IPS DF 4.7 (cell line): ENCODE measurements at regions not wholly inside any gene's neighbourhood (a gene's known extent, or its start where the extent isn't known, plus 50 kb on each side); places are given as distances from the start of the nearest gene placed in this dataset.
"Not testable (repeated sequence)": the region's sequence is repeated elsewhere in the genome, so short reads cannot be mapped to it uniquely, and the experiment has no call there.

Source experiments
- DNase-seq: peaks from one replicate; pipeline ENCODE4 v3.0.0-alpha.2; 2013; ENCODE audit warnings: low spot score; ENCODE audit errors: extremely low read depth

GRCh38 chr20:36082315-36082915 lies 72.1 kb upstream of the EPB41L1 start:
- no peak for DNase-seq

- DNase-seq: not testable (repeated sequence)
These were observed 71.3 kb upstream of the EPB41L1 start for GRCh38 chr20:36083200-36083599.

GRCh38 chr20:36084356-36084755 lies 70.2 kb upstream of the EPB41L1 start:
- DNase-seq: no peak

- DNase-seq: no peak
These were observed 69.5 kb upstream of the EPB41L1 start for GRCh38 chr20:36084897-36085613.

- no peak for DNase-seq
These were observed 68.8 kb upstream of the EPB41L1 start for GRCh38 chr20:36085686-36086267.

GRCh38 chr20:36086767-36087166 lies 67.8 kb upstream of the EPB41L1 start:
- no peak for DNase-seq

- no peak for DNase-seq
These were observed 64.3 kb upstream of the EPB41L1 start for GRCh38 chr20:36090223-36090622.

GRCh38 chr20:36091561-36092397 lies 62.8 kb upstream of the EPB41L1 start:
- DNase-seq: no peak

- no peak for DNase-seq
These were observed 62.0 kb upstream of the EPB41L1 start for GRCh38 chr20:36092398-36093024.

- DNase-seq: no peak
These were observed 61.3 kb upstream of the EPB41L1 start for GRCh38 chr20:36093025-36093803.

GRCh38 chr20:36093804-36094145 lies 60.8 kb upstream of the EPB41L1 start:
- DNase-seq: no peak

- DNase-seq: no peak
These were observed 60.0 kb upstream of the EPB41L1 start for GRCh38 chr20:36094497-36094896.

- no peak for DNase-seq
These were observed 58.1 kb upstream of the EPB41L1 start for GRCh38 chr20:36096435-36096834.

GRCh38 chr20:36097337-36098151 lies 57.0 kb upstream of the EPB41L1 start:
- peak; percentile 86 for DNase-seq

GRCh38 chr20:36098364-36098763 lies 56.2 kb upstream of the EPB41L1 start:
- DNase-seq: no peak

- DNase-seq: no peak
These were observed 55.4 kb upstream of the EPB41L1 start for GRCh38 chr20:36099106-36099505.

GRCh38 chr20:36101192-36101591 lies 53.3 kb upstream of the EPB41L1 start:
- no peak for DNase-seq

- DNase-seq: no peak
These were observed 52.2 kb upstream of the EPB41L1 start for GRCh38 chr20:36102306-36102705.

GRCh38 chr20:36102809-36103596 lies 51.5 kb upstream of the EPB41L1 start:
- DNase-seq: no peak
